ENCODE measurements at regions not wholly inside any gene's neighbourhood (a gene's known extent, or its start where the extent isn't known, plus 50 kb on each side); places are given as distances from the start of the nearest gene placed in this dataset.

- TF ChIP-seq ZNF282 (CRISPR knock-in tag; IDR thresholded peaks at IDR 0.05) (no peak), STAT6 (CRISPR knock-in tag; IDR thresholded peaks at IDR 0.05) (no peak), ATF7 (IDR thresholded peaks at IDR 0.05) (no peak), GABPA (tag; conservative IDR thresholded peaks at IDR 0.05; ENCODE audit: low read depth) (no peak), TAF15 (IDR thresholded peaks at IDR 0.05; ENCODE audit: low read depth, low read length) (no peak), LARP7 (IDR thresholded peaks at IDR 0.05) (no peak), CHD4 (IDR thresholded peaks at IDR 0.05; ENCODE audit: insufficient read depth, insufficient replicate concordance, low read depth, low read length, poor library complexity, severe bottlenecking) (no peak), BCLAF1 (IDR thresholded peaks at IDR 0.05; ENCODE audit: borderline replicate concordance in 1 of 2, control insufficient read depth in 1 of 2, low read depth in 2 of 2, low read length in 1 of 2) (no peak)
Measured at GRCh38 chr3:150309557-150309956, 98.5 kb upstream of the TSC22D2 start.
